Lung microvascular endothelial cell (primary cell): ENCODE measurements at regions not wholly inside any gene's neighbourhood (a gene's known extent, or its start where the extent isn't known, plus 50 kb on each side); places are given as distances from the start of the nearest gene placed in this dataset.

ENCODE experiments used
- DNase-seq, 2 donors: peaks; one replicate each; pipeline versions ENCODE4 v3.0.0 to v3.0.0-alpha.2; 2010; ENCODE audit warnings: low read depth in 2 of 2

DNA sequence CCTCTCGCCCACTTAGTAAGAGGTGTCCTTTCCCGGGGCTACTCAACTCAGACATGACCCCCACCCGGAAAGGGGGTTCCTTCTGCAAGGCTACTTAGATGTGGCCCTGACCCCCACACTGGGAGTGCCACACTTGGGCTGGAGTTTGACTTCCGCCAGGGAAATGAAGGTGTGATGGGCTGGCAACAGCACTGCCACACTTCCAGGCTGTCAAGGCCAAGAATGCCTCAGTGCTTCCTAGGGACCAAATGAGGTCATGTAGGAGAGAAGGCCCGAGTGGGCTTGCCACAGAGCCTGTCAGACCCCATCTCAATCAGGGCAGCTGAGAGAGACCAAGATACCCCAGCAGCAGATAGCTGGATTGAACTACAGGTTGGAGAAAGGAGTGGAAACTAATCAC lies 55.5 kb downstream of the DRD1 start:
- no peak for DNase-seq

DNA sequence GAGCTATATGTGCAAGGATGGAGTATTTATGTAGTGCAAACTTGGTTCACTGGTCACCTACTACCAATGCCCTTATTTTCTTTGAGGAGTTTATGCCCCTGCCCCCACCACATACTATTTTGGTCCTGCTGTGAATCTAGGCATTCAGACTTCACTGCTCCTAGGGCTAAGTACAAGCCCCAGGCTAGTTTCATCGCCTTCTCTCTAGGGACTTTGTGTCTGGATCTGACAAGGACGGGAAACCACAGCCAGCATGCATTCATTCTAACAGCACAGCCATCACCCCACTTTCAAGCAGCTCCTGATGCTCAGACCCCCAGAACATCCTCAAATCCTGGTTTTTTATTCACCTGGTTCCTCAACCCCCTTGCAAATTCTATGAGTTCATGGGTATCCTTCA lies 56.8 kb downstream of the DRD1 start:
- no peak for DNase-seq

DNA sequence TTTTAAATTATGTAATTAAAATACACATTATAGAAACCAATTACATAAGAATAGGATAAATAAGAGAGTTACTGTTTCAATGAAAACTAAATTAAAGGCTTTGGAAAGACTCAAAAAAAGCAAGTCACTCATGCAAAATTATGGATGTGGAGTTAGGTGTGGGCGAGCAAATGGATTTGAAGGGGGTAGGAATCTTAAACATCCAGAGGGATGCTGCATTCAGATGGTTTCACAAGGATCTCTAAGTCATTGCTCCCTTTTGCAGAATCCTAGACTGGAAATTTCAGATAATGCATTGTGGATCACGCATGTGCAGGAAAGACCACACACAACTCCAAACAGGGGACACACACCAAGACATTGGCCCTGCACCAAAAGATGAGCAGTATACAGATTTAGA lies 57.5 kb downstream of the DRD1 start:
- no peak for DNase-seq

DNA sequence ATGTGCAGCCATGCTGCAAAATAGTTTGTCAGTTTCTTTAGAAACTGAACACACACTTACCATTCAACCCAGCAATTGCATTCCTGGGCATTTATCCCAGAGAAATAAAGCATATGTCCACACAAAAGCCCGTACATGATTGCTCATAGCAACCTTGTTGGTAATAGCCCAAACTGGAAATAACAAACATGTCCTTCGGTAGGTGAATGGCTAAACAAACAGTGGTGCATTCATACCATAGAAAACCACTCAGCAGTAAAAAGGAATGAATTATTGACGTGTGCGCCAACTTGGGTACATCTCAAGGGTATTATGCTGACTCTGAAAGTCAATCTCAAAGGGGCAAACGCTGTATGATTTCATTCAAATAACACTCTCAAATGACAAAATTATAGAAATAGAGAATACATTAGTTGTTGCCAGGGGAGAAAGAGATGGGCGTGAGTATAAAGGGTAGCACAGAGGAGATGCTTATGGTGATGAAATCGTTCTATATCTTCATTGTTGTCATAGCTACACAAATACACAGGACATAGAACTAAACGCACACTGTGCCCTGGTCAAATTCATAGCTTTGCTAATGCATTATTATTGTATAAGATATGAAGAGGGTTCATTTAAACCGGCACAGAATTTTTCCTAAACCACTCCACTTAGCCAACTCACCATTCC lies 58.2 kb downstream of the DRD1 start:
- no peak for DNase-seq

DNA sequence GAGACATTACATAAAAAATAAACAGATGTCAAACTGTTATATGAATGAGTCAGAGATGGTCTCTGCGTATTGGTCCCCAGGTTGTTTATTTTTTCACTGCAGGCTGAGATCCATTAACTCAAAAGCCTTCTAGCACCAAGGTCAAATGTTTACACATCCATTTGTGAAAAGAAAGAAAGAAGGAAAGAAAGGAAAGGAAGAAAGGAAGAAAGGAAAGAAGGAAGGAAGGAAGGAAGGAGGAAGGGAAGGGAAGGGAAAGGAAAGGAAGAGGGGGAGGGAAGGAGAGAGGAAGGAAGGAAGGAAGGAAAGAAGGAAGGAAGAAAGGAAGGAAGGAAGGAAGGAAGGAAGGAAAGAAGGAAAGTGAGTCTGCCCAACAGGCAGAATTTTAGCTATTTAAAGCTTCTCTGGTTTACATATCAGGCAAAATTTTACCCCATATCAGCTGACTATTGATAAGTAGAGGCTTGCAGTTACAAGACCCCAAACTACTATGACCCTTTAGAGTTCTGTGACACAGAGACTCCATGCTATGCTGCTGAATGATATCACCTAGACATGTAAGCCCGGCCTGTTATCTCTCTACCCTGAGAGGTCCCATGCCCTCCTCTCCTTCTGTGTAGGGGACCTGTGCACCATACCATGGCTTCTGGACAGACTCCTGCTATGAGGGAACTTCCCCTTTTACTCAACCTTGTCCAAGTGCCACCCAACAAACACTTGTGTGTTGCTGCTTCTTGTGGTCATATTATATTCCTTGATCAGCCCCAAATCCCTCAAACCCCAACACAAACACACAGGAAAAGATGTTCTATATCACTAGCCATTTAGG lies 59.0 kb downstream of the DRD1 start:
- no peak for DNase-seq

DNA sequence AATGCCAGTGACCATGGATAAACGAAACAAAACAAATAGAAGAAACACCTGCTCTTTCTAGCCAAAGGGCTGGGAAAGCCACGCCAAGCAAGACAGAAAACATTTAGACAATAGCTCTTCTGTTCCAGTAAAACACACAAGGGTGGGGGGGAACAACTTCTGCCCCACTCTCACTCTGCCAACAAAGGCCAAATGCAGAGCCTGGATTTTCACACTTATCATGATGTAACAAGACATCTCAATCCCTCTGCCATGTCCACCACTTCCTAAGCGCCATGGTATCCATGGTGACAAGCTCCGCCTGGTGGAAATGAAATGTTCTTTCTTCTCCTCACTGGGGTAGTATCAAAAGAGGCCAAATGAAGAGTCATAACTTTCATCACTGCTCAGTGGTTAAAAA lies 60.6 kb downstream of the DRD1 start:
- DNase-seq: no peak

DNA sequence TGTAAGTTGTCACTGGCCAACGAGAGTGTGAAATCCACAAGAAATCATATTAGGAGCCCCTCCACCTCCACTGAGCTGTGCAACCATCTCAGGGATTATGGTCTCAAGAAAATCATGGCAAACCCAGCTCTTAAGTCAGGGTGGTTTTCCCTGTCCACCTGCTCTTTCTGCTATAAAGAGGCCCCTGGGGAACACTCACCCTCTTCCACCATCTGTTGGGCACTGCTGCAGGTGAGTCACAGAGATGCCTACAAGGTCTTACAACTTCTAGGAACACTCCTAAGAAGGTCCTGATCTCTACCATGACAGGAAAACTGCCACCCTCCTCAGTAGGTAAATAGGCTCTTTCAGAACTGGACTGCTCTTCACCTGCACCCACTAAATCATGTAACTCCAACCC lies 61.8 kb downstream of the DRD1 start:
- DNase-seq: no peak

DNA sequence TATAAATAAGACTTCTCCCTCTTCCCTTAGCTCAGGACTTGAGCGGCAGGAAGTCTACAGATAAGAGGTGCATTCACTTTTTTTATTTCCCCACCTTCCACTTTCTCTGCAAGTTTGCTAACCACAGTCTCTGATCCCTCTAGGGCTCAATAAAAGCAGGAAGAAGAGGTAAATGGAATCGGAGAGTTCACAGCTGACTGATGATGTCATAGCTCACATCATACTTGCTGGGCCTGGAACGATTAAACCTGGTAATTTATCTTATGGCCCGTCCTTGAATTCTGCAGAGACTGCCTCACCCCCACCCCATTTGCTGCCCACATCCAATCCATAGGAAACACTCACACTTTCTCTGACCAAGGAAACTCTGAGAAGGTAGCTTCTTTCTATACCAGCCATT lies 62.9 kb downstream of the DRD1 start:
- DNase-seq: no peak

DNA sequence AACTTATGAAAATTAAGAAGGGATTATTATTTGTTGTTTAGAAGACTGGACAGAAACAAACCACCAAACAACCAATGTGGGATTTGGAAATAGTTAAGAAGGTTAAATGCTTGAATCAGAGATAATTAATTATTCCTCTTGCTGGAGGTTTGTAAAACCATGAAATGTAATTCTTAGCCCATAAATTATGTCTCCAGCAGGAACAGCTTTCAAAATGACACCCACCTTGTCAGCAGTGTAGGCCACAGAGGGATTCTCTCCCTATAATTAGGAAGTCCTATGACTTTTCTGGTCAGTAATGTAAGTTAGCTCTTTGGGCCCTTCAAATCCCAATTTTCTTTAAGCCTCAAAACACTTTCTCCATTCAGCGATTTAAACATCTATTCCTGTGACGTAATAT lies 63.3 kb downstream of the DRD1 start:
- DNase-seq: no peak

DNA sequence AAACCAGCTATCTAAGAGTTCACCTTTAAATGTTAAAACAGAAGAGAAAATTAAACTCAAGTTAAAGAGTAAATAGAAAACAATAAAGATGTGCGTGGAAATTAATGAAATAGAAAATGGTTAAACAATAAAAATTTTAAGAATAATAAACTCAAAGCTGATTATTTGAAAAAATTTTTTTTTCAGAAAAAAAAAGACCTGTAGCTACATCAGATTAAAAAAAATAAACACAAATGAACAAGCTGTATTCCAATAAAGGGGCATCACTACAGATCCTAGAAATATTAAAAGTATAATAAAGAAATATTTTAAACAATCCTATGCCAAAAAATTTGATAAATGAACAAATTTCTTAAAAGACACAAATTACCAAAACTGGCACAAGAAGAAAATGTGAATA lies 64.1 kb downstream of the DRD1 start:
- DNase-seq: no peak

DNA sequence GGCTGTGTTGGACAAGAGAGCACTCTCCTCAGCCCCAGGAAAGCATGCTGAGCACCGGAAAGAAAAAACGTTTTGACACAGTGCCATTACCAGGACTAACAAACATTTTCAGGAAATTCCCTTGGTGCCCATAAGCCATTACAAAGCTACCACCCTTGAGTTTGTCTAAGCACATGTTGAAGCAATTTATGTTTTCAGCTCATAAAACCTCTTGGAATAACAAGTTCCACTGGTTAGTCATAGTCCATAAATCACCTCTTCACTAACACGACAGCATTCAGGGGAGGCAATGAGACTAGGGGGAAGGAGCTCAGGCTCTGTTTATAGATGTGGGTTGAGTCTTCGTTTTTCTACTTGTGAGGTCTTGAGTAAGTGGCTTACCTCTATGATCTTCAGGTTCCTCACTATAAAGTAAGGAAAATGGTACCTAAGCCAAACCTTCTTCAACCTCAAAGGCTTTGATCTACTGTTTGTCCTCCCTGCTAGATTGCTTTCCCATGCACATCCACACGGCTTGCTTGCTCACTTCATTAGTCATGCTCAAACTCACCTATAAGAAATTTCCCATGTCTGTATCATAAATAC lies 65.4 kb downstream of the DRD1 start:
- no peak for DNase-seq

DNA sequence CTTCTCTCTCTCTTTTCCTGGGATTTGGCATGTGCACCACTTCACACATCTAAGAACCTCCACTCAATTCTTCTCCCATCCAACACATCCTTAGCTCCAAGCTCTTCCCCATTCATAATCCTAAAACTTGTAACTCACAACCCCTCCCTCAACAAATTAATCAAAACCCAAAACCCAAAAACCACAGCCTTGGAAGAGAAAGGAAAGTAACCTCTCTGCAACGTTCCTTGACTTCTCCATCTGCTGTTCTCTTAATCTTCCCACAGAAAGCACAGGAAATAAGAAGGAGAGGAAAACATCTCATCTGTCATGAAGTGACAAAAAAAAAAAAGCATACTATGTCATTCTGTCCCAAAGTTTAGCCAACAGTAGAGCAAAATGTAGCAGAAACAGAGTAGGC lies 66.2 kb downstream of the DRD1 start:
- no peak for DNase-seq

DNA sequence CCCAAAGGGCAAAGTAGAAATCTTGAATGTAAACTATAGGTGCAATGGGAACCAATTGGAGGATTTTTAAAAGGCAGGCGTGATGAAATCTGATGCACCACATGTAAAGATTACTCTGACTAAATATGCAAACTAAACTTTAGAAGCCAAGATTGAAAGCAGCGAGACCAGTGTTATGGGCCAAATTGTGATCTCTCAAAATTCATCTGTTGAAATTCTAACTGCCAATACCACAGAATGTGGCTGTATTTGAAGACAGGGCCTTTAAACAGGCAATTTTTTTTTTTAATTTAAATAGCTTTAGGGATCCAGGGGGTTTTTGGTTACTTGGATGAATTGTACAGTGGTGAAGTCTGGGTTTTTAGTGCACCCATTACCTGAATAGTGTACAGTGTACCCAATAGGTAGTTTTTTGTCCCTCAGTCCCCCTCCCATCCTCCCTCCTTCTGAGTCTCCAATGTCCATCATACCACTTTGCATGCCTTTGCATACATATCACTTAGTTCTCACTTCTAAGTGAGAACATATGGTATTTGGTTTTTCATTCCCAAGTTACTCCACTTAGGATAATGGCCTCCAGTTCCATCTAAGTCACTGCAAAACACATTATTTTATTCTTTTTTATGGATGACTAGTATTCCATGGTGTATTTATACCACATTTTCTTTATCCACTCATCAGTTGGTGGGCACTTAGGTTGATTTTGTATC lies 69.7 kb downstream of the DRD1 start:
- no peak for DNase-seq

DNA sequence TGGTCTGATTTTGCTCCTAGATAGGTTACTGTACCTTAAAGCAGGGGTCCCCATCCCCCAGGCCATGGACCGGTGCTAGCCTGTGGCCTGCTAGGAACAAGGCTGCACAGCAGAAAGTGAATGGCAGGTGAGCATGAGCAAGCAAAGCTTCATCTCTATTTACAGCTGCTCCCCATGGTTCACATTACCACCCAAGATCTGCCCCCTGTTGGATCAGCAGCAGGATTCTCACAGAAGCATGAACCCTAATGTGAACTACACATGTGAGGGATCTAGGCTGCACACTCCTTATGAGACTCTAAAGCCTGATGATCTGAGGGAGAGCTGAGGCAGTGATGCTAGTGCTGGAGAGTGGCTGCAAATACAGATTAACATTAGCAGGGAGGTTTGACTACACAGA lies 78.1 kb downstream of the DRD1 start:
- DNase-seq: no peak

DNA sequence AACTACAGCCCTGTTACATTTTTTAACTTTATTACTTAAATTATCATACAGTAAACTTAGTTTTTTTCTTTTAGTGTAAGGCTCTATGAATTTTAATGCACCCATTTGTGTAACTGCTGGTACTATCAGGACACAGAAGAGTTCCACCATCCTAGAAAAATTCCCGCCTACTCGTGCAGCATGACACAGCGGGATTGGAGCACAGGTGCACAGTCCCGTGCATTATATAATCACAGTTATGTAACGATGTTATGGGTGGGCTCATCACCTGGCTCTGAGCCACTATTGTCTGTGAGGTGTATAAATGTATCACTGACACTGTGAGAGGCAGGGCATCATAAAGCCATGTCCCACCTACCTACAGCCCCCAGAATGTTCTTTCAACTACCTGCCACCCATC lies 80.7 kb downstream of the DRD1 start:
- no peak for DNase-seq

DNA sequence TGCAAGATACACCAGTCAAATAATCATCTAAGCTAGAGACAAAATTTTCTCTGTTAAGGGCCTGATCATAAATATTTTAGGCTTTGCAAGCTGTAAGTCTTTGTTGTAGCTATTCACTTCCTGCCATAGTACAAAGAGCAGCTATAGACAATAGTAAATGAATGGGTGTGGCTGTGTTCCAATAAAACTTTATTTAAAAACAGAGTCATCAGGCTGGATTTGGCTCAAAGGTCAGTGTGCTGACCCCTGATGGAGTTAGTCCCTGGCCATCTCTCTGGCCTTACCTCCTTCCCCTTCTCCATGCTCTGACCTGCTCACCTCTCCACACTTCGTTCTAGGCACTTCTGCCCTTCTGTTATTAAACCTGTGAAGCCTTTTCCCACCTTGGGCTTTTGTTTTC lies 86.0 kb downstream of the DRD1 start:
- no peak for DNase-seq

DNA sequence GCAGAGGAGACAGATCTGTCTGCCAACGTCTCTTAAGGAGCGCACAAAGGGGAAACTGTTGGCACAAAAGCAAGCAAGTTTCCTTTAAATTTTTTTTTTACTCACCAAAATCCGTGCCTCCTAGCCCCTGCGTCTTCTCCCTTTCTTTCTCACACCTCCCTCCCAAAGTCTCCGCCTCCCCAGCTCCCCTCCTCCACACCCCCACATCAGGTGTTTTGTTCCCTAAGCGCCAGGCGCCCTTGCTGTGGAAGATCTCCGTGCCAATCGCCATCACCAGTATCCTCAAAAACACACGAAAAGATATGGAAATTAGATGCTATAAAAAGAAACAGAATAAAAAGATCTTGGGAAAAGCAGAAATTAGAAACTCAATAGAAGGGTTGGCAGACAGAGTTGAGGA lies 87.6 kb downstream of the DRD1 start:
- DNase-seq: no peak

DNA sequence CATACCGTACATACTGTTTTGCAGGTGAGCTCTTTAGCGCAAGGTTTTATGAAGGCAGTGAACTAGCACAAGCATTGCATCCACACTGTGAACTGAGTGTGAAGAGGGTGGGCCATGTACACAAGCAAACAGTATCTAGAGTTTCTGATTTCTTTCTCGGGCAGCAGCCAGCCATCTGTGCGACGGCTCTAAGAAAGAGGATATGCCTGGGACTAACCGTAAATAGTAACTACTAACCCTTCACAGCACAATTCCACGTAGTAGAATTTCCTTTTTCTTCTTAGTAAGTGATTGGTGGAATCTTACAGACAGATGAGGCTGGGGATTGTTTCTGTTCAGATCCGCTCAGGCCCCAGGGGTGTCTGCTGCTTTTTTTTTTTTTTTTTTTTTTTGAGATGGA lies 89.0 kb downstream of the DRD1 start:
- no peak for DNase-seq

DNA sequence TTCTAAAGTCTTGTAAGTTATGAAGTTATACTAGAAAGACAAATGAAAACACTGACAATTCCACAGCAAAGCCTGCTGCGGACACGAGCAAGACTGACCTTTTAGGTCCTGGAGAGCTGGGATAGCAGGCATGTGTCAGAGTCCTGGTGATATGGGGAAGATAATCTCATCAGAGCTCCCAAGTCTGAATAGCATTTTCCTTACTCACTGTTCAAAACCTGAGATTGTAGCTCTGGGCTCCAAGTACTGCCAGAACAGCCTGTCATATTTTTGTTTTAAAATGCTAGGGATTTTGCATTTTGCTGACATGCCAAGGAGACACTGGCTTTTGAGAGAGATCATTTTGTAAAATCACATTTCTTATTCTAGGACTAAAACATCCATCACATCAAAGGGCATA lies 90.1 kb downstream of the DRD1 start:
- no peak for DNase-seq

DNA sequence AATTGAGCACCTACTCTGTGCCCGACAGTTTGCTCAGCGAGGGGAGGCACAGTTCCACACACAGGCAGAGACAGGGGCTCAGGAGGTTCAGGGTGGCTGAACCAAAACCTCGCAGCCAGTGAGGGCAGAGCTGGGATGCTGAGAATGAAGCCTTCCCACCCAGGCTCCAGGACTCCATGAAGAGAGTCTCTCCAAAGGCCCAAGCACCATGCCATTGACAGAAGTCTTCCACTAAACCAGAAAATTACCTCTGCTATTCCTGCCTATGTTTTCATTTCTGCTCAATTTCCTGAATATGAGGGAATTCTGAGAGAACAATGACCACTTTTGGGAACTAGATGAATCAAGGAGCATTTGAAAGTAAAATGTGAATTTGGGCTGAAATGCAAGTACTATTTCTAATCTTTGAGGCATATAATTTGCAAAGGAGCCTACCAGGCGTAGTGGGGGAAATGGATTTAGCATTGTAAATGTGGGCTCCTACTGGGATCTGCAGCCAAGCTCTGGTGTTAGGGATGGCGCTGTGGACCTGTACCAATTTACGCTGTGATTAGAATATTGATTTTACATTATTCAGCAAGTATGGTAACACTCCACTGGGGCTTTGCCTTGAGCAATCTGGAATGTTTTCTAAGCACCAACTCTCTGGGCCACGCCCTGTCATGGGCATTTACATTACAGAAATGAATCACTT lies 91.9 kb downstream of the DRD1 start:
- DNase-seq: no peak

DNA sequence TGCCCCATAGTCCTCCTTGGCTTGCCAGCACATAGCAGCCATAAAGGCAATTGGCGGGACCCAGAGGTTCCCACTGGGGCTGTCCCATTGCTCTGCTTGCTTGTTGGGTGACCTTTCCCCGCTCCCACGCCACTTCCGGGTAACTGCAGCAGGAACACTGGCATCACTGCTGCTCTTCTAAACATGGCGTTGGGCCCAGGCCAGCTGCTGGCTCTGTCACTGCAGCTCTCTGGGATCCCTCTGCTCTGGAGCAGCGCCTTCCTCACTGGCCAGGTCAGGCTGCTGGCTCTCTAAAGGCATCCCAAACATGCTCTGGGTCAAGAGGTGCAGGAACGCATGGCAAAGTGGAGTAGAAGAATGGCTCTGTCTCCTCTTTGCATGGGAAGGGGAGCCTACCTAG lies 92.9 kb downstream of the DRD1 start:
- DNase-seq: no peak

DNA sequence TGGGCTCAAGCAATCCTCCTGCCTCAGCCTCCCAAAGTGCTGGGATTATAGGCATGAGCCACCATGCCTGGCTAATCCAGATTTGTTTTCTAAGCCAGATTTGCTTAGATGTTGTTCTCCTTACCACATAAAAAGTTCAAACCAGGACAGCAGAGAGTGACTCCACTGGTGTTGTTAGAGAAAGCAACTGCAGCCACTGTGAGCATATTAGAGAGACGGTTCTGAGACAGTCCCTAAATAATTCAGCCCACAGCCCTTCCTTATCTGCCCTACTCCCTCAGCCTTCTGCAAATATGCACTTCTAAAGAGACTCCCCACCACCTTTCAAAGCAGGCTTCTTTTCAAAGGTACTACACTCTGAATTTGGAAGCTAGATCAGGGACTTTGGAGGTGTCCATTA lies 96.1 kb downstream of the DRD1 start:
- DNase-seq: no peak
